ENCODE measurements at regions not wholly inside any gene's neighbourhood (a gene's known extent, or its start where the extent isn't known, plus 50 kb on each side); places are given as distances from the start of the nearest gene placed in this dataset.
"Not testable (repeated sequence)": the region's sequence is repeated elsewhere in the genome, so short reads cannot be mapped to it uniquely, and the experiment has no call there.

- no peaks in the 10 kb centered on the region for H3K4me1 ChIP-seq (ENCODE audit: control insufficient read depth in 2 of 2, insufficient read depth in 2 of 2, low read length in 2 of 2)
- no peaks in the 10 kb centered on the region for H3K9me3 ChIP-seq (ENCODE audit: control insufficient read depth in 2 of 2, insufficient read depth in 1 of 2, low read length in 1 of 2)
- H3K27me3 ChIP-seq (ENCODE audit: control insufficient read depth in 2 of 2, insufficient read depth in 1 of 2, low read length in 1 of 2): no peaks in the 10 kb centered on the region
- 97% methylated on average over 2 of the region's 2 CpGs for WGBS
- H3K4me3 ChIP-seq (ENCODE audit: low read length in 2 of 2): no peak overlapping the region
- H3K36me3 ChIP-seq (ENCODE audit: control insufficient read depth in 2 of 2, insufficient read depth in 2 of 2, low read length in 1 of 2): no peaks in the 10 kb centered on the region
- DNase-seq (ENCODE audit: low read depth in 6 of 9, low spot score in 9 of 9): no peak
- no peak overlapping the region for H3K27ac ChIP-seq (ENCODE audit: low read depth in 1 of 2, low read length in 1 of 2)
Measured at GRCh38 chr3:5767304-5767703, 579.8 kb downstream of the EDEM1 start.

- H3K27me3 ChIP-seq (ENCODE audit: control insufficient read depth in 2 of 2, insufficient read depth in 1 of 2, low read length in 1 of 2): no peaks in the 10 kb centered on the region
- no peaks in the 10 kb centered on the region for H3K4me1 ChIP-seq (ENCODE audit: control insufficient read depth in 2 of 2, insufficient read depth in 2 of 2, low read length in 2 of 2)
- no peak overlapping the region for H3K4me3 ChIP-seq (ENCODE audit: low read length in 2 of 2)
- no peak overlapping the region for H3K27ac ChIP-seq (ENCODE audit: low read depth in 1 of 2, low read length in 1 of 2)
- WGBS: 46% methylated on average over 6 of the region's 6 CpGs
- no peaks in the 10 kb centered on the region for H3K36me3 ChIP-seq (ENCODE audit: control insufficient read depth in 2 of 2, insufficient read depth in 2 of 2, low read length in 1 of 2)
- no peaks in the 10 kb centered on the region for H3K9me3 ChIP-seq (ENCODE audit: control insufficient read depth in 2 of 2, insufficient read depth in 1 of 2, low read length in 1 of 2)
- no peak for DNase-seq (ENCODE audit: low read depth in 6 of 9, low spot score in 9 of 9)
Measured at GRCh38 chr3:5768281-5768945, 580.9 kb downstream of the EDEM1 start.

GRCh38 chr3:5769825-5770224 is 582.3 kb downstream of the EDEM1 start:
- Histone ChIP-seq H3K9me3 (ENCODE audit: control insufficient read depth in 2 of 2, insufficient read depth in 1 of 2, low read length in 1 of 2) (no peaks in the 10 kb centered on the region), H3K36me3 (ENCODE audit: control insufficient read depth in 2 of 2, insufficient read depth in 2 of 2, low read length in 1 of 2) (no peaks in the 10 kb centered on the region), H3K27ac (ENCODE audit: low read depth in 1 of 2, low read length in 1 of 2) (no peak overlapping the region), H3K27me3 (ENCODE audit: control insufficient read depth in 2 of 2, insufficient read depth in 1 of 2, low read length in 1 of 2) (no peaks in the 10 kb centered on the region), H3K4me1 (ENCODE audit: control insufficient read depth in 2 of 2, insufficient read depth in 2 of 2, low read length in 2 of 2) (no peaks in the 10 kb centered on the region), H3K4me3 (ENCODE audit: low read length in 2 of 2) (no peak overlapping the region)
- WGBS: 87% methylated on average over 5 of the region's 5 CpGs
- DNase-seq (ENCODE audit: low read depth in 6 of 9, low spot score in 9 of 9): no peak

GRCh38 chr3:5774337-5774736 is 586.8 kb downstream of the EDEM1 start:
- Histone ChIP-seq H3K9me3 (ENCODE audit: control insufficient read depth in 2 of 2, insufficient read depth in 1 of 2, low read length in 1 of 2) (no peaks in the 10 kb centered on the region), H3K4me3 (ENCODE audit: low read length in 2 of 2) (no peak overlapping the region), H3K36me3 (ENCODE audit: control insufficient read depth in 2 of 2, insufficient read depth in 2 of 2, low read length in 1 of 2) (no peaks in the 10 kb centered on the region), H3K27ac (ENCODE audit: low read depth in 1 of 2, low read length in 1 of 2) (no peak overlapping the region), H3K27me3 (ENCODE audit: control insufficient read depth in 2 of 2, insufficient read depth in 1 of 2, low read length in 1 of 2) (no peaks in the 10 kb centered on the region), H3K4me1 (ENCODE audit: control insufficient read depth in 2 of 2, insufficient read depth in 2 of 2, low read length in 2 of 2) (no peaks in the 10 kb centered on the region)
- DNase-seq (ENCODE audit: low read depth in 6 of 9, low spot score in 9 of 9): no peak
- WGBS: 94% methylated on average over 7 of the region's 7 CpGs

- not testable (repeated sequence) for DNase-seq (ENCODE audit: low read depth in 6 of 9, low spot score in 9 of 9); H3K9me3 ChIP-seq (ENCODE audit: control insufficient read depth in 2 of 2, insufficient read depth in 1 of 2, low read length in 1 of 2); H3K27ac ChIP-seq (ENCODE audit: low read depth in 1 of 2, low read length in 1 of 2); H3K36me3 ChIP-seq (ENCODE audit: control insufficient read depth in 2 of 2, insufficient read depth in 2 of 2, low read length in 1 of 2); H3K4me3 ChIP-seq (ENCODE audit: low read length in 2 of 2); H3K27me3 ChIP-seq (ENCODE audit: control insufficient read depth in 2 of 2, insufficient read depth in 1 of 2, low read length in 1 of 2); H3K4me1 ChIP-seq (ENCODE audit: control insufficient read depth in 2 of 2, insufficient read depth in 2 of 2, low read length in 2 of 2)
- WGBS: 97% methylated on average over 3 of the region's 3 CpGs
Measured at GRCh38 chr3:5775100-5775499, 587.6 kb downstream of the EDEM1 start.

- H3K36me3 ChIP-seq (ENCODE audit: control insufficient read depth in 2 of 2, insufficient read depth in 2 of 2, low read length in 1 of 2): no peaks in the 10 kb centered on the region
- no peak for DNase-seq (ENCODE audit: low read depth in 6 of 9, low spot score in 9 of 9)
- no peak overlapping the region for H3K4me3 ChIP-seq (ENCODE audit: low read length in 2 of 2)
- no peaks in the 10 kb centered on the region for H3K4me1 ChIP-seq (ENCODE audit: control insufficient read depth in 2 of 2, insufficient read depth in 2 of 2, low read length in 2 of 2)
- no peak overlapping the region for H3K27ac ChIP-seq (ENCODE audit: low read depth in 1 of 2, low read length in 1 of 2)
- no peaks in the 10 kb centered on the region for H3K27me3 ChIP-seq (ENCODE audit: control insufficient read depth in 2 of 2, insufficient read depth in 1 of 2, low read length in 1 of 2)
- no peaks in the 10 kb centered on the region for H3K9me3 ChIP-seq (ENCODE audit: control insufficient read depth in 2 of 2, insufficient read depth in 1 of 2, low read length in 1 of 2)
Measured at GRCh38 chr3:5784690-5785089, 597.2 kb downstream of the EDEM1 start.

- DNase-seq (ENCODE audit: low read depth in 6 of 9, low spot score in 9 of 9): no peak
- WGBS: 46% methylated on average over 6 of the region's 6 CpGs
- Histone ChIP-seq H3K4me1 (ENCODE audit: control insufficient read depth in 2 of 2, insufficient read depth in 2 of 2, low read length in 2 of 2) (no peaks in the 10 kb centered on the region), H3K27me3 (ENCODE audit: control insufficient read depth in 2 of 2, insufficient read depth in 1 of 2, low read length in 1 of 2) (no peaks in the 10 kb centered on the region), H3K4me3 (ENCODE audit: low read length in 2 of 2) (no peak overlapping the region), H3K9me3 (ENCODE audit: control insufficient read depth in 2 of 2, insufficient read depth in 1 of 2, low read length in 1 of 2) (no peaks in the 10 kb centered on the region), H3K36me3 (ENCODE audit: control insufficient read depth in 2 of 2, insufficient read depth in 2 of 2, low read length in 1 of 2) (no peaks in the 10 kb centered on the region), H3K27ac (ENCODE audit: low read depth in 1 of 2, low read length in 1 of 2) (no peak overlapping the region)
Measured at GRCh38 chr3:5787861-5788488, 600.5 kb downstream of the EDEM1 start.

- Histone ChIP-seq H3K9me3 (ENCODE audit: control insufficient read depth in 2 of 2, insufficient read depth in 1 of 2, low read length in 1 of 2) (no peaks in the 10 kb centered on the region), H3K36me3 (ENCODE audit: control insufficient read depth in 2 of 2, insufficient read depth in 2 of 2, low read length in 1 of 2) (no peaks in the 10 kb centered on the region), H3K4me3 (ENCODE audit: low read length in 2 of 2) (no peak overlapping the region), H3K27me3 (ENCODE audit: control insufficient read depth in 2 of 2, insufficient read depth in 1 of 2, low read length in 1 of 2) (no peaks in the 10 kb centered on the region), H3K4me1 (ENCODE audit: control insufficient read depth in 2 of 2, insufficient read depth in 2 of 2, low read length in 2 of 2) (no peaks in the 10 kb centered on the region), H3K27ac (ENCODE audit: low read depth in 1 of 2, low read length in 1 of 2) (no peak overlapping the region)
- 73% methylated on average over 5 of the region's 5 CpGs for WGBS
- no peak for DNase-seq (ENCODE audit: low read depth in 6 of 9, low spot score in 9 of 9)
Measured at GRCh38 chr3:5788496-5788895, 601.0 kb downstream of the EDEM1 start.

GRCh38 chr3:5791558-5791957 is 604.1 kb downstream of the EDEM1 start:
- H3K4me3 ChIP-seq (ENCODE audit: low read length in 2 of 2): no peak overlapping the region
- H3K27ac ChIP-seq (ENCODE audit: low read depth in 1 of 2, low read length in 1 of 2): no peak overlapping the region
- H3K36me3 ChIP-seq (ENCODE audit: control insufficient read depth in 2 of 2, insufficient read depth in 2 of 2, low read length in 1 of 2): no peaks in the 10 kb centered on the region
- H3K27me3 ChIP-seq (ENCODE audit: control insufficient read depth in 2 of 2, insufficient read depth in 1 of 2, low read length in 1 of 2): no peaks in the 10 kb centered on the region
- no peaks in the 10 kb centered on the region for H3K9me3 ChIP-seq (ENCODE audit: control insufficient read depth in 2 of 2, insufficient read depth in 1 of 2, low read length in 1 of 2)
- no peak for DNase-seq (ENCODE audit: low read depth in 6 of 9, low spot score in 9 of 9)
- WGBS: 95% methylated on average over 1 of the region's 1 CpG
- no peaks in the 10 kb centered on the region for H3K4me1 ChIP-seq (ENCODE audit: control insufficient read depth in 2 of 2, insufficient read depth in 2 of 2, low read length in 2 of 2)
